Lower lobe of right lung (tissue), 2 donors: ENCODE measurements at regions not wholly inside any gene's neighbourhood (a gene's known extent, or its start where the extent isn't known, plus 50 kb on each side); places are given as distances from the start of the nearest gene placed in this dataset.
"Not testable (repeated sequence)": the region's sequence is repeated elsewhere in the genome, so short reads cannot be mapped to it uniquely, and the experiment has no call there.

ENCODE experiments used
- ATAC-seq, 2 donors: fragments of 200-7000 bp; cut with Tn5 transposase; one replicate each; pipeline ENCODE4 v1.9.1; 2020 to 2022; ENCODE audit warnings: mild to moderate bottlenecking in 2 of 2, moderate library complexity in 2 of 2
- DNase-seq: peaks from one replicate; pipeline ENCODE4 v3.0.0-alpha.2; 2020
- H3K27ac ChIP-seq: fragments of 200-600 bp; one replicate; pipeline ENCODE4 v1.8.0; 2022
- H3K27me3 ChIP-seq: fragments of 200-600 bp; one replicate; pipeline ENCODE4 v1.8.0; 2022; ENCODE audit warnings: low read depth
- H3K36me3 ChIP-seq: fragments of 200-600 bp; one replicate; pipeline ENCODE4 v1.8.0; 2022; ENCODE audit warnings: mild to moderate bottlenecking
- H3K4me1 ChIP-seq: fragments of 200-600 bp; one replicate; pipeline ENCODE4 v1.8.0; 2022
- H3K4me3 ChIP-seq: fragments of 200-600 bp; one replicate; pipeline ENCODE4 v1.8.0; 2022; ENCODE audit warnings: mild to moderate bottlenecking
- H3K9me3 ChIP-seq: fragments of 200-600 bp; one replicate; pipeline ENCODE4 v1.8.0; 2022
- CTCF ChIP-seq: fragments of 200-600 bp; IDR thresholded peaks from one replicate; pipeline ENCODE4 v1.8.0; 2022; ENCODE audit warnings: antibody characterized with exemption, mild to moderate bottlenecking
- intact Hi-C: fragments of 100-400 bp; cut with DNase I; formaldehyde crosslinking; loops from one replicate; pipeline ENCODE4 v1.11.0; 2022
- donor health status: DM: no; HTN: yes; CAD: no; lungs with severe emphysema.

GRCh38 chr21:18725653-18726052 is 322.1 kb upstream of the TMPRSS15 start:
- H3K27ac ChIP-seq: no peak overlapping the region
- H3K4me1 ChIP-seq: no peaks in the 10 kb centered on the region
- no peak for ATAC-seq
- TF ChIP-seq CTCF: no peak
- H3K36me3 ChIP-seq: no peaks in the 10 kb centered on the region
- no peaks in the 10 kb centered on the region for H3K27me3 ChIP-seq
- H3K9me3 ChIP-seq: no peaks in the 10 kb centered on the region
- DNase-seq: no peak
- intact Hi-C loops: no loop called here
- no peak overlapping the region for H3K4me3 ChIP-seq

- Histone ChIP-seq H3K4me1 (no peaks in the 10 kb centered on the region), H3K36me3 (no peaks in the 10 kb centered on the region), H3K27me3 (no peaks in the 10 kb centered on the region), H3K27ac (no peak overlapping the region), H3K9me3 (no peaks in the 10 kb centered on the region), H3K4me3 (no peak overlapping the region)
- ATAC-seq: no peak
- no peak for TF ChIP-seq CTCF
- intact Hi-C loops: no loop called here
- no peak for DNase-seq
These were observed 338.4 kb upstream of the TMPRSS15 start for GRCh38 chr21:18741954-18742353.

GRCh38 chr21:18743531-18743930 is 339.9 kb upstream of the TMPRSS15 start:
- H3K9me3 ChIP-seq: no peaks in the 10 kb centered on the region
- no peak for TF ChIP-seq CTCF
- H3K27ac ChIP-seq: no peak overlapping the region
- intact Hi-C loops: no loop called here
- H3K27me3 ChIP-seq: no peaks in the 10 kb centered on the region
- no peaks in the 10 kb centered on the region for H3K36me3 ChIP-seq
- no peak overlapping the region for H3K4me3 ChIP-seq
- no peaks in the 10 kb centered on the region for H3K4me1 ChIP-seq
- no peak for ATAC-seq
- no peak for DNase-seq

GRCh38 chr21:18744840-18745239 is 341.3 kb upstream of the TMPRSS15 start:
- no peak for DNase-seq

GRCh38 chr21:18752894-18753293 is 349.3 kb upstream of the TMPRSS15 start:
- ATAC-seq, H3K27me3 ChIP-seq, intact Hi-C loops, DNase-seq, H3K36me3 ChIP-seq, H3K4me3 ChIP-seq, H3K9me3 ChIP-seq, H3K27ac ChIP-seq, H3K4me1 ChIP-seq: not testable (repeated sequence)

More at GRCh38 chr21:18744840-18745239, 341.3 kb upstream of the TMPRSS15 start:
- Histone ChIP-seq H3K4me3 (no peak overlapping the region), H3K36me3 (no peaks in the 10 kb centered on the region), H3K27me3 (no peaks in the 10 kb centered on the region), H3K4me1 (no peaks in the 10 kb centered on the region), H3K27ac (no peak overlapping the region), H3K9me3 (no peaks in the 10 kb centered on the region)
- ATAC-seq: no peak
- intact Hi-C loops: no loop called here
- no peak for TF ChIP-seq CTCF

- H3K27me3 ChIP-seq, H3K4me3 ChIP-seq, H3K27ac ChIP-seq, intact Hi-C loops, ATAC-seq, H3K36me3 ChIP-seq, H3K9me3 ChIP-seq, H3K4me1 ChIP-seq, DNase-seq: not testable (repeated sequence)
These were observed 352.7 kb upstream of the TMPRSS15 start for GRCh38 chr21:18756272-18756671.

GRCh38 chr21:18759267-18759666 is 355.7 kb upstream of the TMPRSS15 start:
- Histone ChIP-seq H3K27me3 (no peaks in the 10 kb centered on the region), H3K9me3 (no peaks in the 10 kb centered on the region), H3K36me3 (no peaks in the 10 kb centered on the region), H3K27ac (no peak overlapping the region), H3K4me3 (no peak overlapping the region), H3K4me1 (no peaks in the 10 kb centered on the region)
- no peak for DNase-seq
- no peak for ATAC-seq
- intact Hi-C loops: no loop called here
- no peak for TF ChIP-seq CTCF
